Right lobe of liver (tissue), 4 donors: ENCODE measurements at regions not wholly inside any gene's neighbourhood (a gene's known extent, or its start where the extent isn't known, plus 50 kb on each side); places are given as distances from the start of the nearest gene placed in this dataset.

Source experiments
- POLR2A ChIP-seq: fragments of 450-650 bp; IDR thresholded peaks from one replicate; pipeline ENCODE4 v1.6.1; 2017; ENCODE audit warnings: antibody characterized with exemption, mild to moderate bottlenecking
- TF ChIP-seq, protein P1 (sequence below), 4 donors: fragments of 200-600 bp in 3 of 4; fragments of 450-650 bp in 1 of 4; IDR thresholded peaks; one replicate each; pipeline versions ENCODE4 v1.5.1 to v1.8.0; 2016 to 2022; ENCODE audit warnings: antibody characterized with exemption in 4 of 4, mild to moderate bottlenecking in 2 of 4
- donor health status: DM: no; HTN: no; CAD: no.
- donor health status: DM: no; HTN: no; CAD: no.
- donor health status: DM: no; HTN: yes; CAD: no.

DNA sequence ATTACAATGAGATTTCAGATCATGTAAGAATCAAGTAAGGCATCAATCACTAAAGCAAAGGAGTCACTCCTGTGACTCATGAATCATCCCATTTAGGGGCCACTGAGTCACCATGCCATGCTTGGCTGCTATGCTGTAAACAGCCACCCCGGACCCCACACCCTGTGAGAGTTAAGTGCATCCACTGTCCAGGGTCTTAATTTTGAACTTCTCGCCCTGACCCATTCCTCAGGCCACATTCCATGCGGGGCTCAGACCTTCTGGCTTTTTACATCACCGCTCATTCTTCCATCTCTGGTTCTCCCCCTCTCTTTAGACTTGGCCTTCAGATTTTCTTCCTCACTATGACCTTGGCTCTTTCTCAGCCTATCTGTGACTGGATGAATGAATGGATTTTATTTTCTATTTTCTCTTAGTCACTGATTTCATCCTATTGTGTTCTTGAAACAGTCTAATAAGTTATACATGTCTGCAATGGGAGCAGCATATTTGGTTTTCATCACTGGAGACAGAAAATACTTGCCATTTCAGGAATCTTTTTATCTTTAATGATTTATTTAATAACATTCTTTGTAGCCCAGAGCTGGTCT, 239.6 kb downstream of the SKIDA1 start:
- TF ChIP-seq POLR2A, result no peak
- TF ChIP-seq, protein P1, sequence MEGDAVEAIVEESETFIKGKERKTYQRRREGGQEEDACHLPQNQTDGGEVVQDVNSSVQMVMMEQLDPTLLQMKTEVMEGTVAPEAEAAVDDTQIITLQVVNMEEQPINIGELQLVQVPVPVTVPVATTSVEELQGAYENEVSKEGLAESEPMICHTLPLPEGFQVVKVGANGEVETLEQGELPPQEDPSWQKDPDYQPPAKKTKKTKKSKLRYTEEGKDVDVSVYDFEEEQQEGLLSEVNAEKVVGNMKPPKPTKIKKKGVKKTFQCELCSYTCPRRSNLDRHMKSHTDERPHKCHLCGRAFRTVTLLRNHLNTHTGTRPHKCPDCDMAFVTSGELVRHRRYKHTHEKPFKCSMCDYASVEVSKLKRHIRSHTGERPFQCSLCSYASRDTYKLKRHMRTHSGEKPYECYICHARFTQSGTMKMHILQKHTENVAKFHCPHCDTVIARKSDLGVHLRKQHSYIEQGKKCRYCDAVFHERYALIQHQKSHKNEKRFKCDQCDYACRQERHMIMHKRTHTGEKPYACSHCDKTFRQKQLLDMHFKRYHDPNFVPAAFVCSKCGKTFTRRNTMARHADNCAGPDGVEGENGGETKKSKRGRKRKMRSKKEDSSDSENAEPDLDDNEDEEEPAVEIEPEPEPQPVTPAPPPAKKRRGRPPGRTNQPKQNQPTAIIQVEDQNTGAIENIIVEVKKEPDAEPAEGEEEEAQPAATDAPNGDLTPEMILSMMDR (IDR thresholded peaks at IDR 0.05), result no peak
